ENCODE measurements at regions not wholly inside any gene's neighbourhood (a gene's known extent, or its start where the extent isn't known, plus 50 kb on each side); places are given as distances from the start of the nearest gene placed in this dataset.

GRCh38 chr3:102031834-102032233 is 182.5 kb downstream of the NFKBIZ start:
- no peak for TF ChIP-seq CTCF (conservative IDR thresholded peaks at IDR 0.05)
- H3K27ac ChIP-seq: no peak overlapping the region

- TF ChIP-seq CTCF (conservative IDR thresholded peaks at IDR 0.05): no peak
- no peak overlapping the region for H3K27ac ChIP-seq
Observed at GRCh38 chr3:102032491-102033383, 183.4 kb downstream of the NFKBIZ start.

DNA sequence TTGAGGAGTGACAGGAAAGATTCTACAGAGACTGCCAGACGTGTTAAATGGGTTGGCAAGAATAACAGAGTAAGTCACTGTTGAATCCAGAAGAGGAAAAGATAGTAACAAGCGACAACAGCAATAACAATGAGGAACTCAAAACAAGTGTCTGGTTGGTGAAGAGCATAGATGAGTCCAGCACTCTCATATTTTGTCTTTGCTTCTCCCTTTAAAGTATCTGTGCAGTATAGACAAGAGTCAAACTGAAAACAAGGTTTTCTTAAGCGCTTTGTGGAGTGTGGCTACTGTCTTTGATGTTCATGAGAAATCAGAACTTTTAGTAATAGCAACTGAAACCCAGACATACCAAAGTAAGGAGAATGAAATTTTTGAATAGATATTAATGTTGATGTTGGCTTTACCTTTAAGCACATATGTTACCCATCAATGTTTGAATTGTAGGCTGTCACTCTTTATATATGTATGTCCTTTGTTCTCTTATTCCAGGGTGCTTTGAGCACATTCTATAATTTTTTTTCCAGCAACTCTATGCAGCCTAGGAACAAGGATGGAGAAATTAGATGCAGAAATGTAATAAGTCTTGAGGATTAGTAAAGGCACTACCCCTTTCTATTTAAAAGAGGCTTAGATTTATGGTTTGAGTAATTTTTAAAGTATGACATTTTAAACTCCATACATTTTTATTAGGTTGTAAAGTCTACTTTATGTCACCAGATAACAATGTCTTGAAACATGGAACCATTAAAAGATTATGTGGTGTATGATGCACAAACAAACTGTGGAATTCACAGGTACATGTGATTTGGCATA is 185.5 kb downstream of the NFKBIZ start:
- no peak for TF ChIP-seq CTCF (conservative IDR thresholded peaks at IDR 0.05)

GRCh38 chr3:102036017-102036416 is 186.7 kb downstream of the NFKBIZ start:
- no peak for TF ChIP-seq CTCF (conservative IDR thresholded peaks at IDR 0.05)
- H3K27ac ChIP-seq: no peak overlapping the region

More for the DNA sequence above, 185.5 kb downstream of the NFKBIZ start:
- H3K27ac ChIP-seq: no peak overlapping the region

DNA sequence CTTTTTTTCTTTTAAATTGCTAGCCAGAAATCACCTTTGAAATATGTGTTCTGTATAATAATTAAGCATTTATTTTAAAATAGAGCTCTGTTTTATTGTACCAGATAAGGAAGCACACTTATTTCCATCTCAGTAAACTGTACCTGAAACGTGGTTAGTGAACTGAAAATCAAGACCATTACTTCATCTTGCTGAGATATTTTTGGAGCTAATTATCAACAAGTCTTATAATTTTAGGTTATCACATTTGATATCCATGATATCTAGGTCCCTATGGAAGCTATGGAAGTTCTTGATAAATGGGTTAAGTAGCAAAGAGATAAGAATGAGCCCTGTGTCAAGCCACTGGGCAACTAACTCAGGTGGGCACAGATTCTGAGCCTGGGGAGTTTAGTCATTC is 187.2 kb downstream of the NFKBIZ start:
- no peak overlapping the region for H3K27ac ChIP-seq
- TF ChIP-seq CTCF (conservative IDR thresholded peaks at IDR 0.05): no peak

DNA sequence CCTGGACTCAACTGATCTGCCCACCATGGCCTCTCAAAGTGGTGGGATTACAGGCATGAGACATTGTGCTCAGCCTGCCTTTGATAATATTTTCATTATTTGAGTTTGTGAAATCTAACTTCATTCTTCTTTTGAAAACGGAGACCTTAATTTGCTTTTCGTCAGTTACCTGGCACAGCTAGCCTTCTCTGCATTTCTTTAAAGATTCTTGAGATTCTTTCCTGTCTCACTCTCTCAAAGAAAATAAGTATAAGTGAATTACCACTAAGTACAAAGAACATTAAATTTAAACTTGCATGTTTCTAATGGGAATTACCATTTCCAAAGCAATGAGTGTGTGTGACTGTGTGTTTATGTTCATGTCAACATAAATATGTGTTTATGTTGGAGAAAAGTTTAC is 187.9 kb downstream of the NFKBIZ start:
- H3K27ac ChIP-seq: no peak overlapping the region
- TF ChIP-seq CTCF (conservative IDR thresholded peaks at IDR 0.05): no peak

GRCh38 chr3:102037791-102038190 is 188.5 kb downstream of the NFKBIZ start:
- no peak overlapping the region for H3K27ac ChIP-seq
- TF ChIP-seq CTCF (conservative IDR thresholded peaks at IDR 0.05): no peak

Measured in VCaP (cell line).